ENCODE measurements at regions not wholly inside any gene's neighbourhood (a gene's known extent, or its start where the extent isn't known, plus 50 kb on each side); places are given as distances from the start of the nearest gene placed in this dataset.
A peak's percentile ranks its signal among the peaks of the same experiment; 100 is the strongest.

- H3K4me1 ChIP-seq = no peaks in the 10 kb centered on the region
- intact Hi-C loops (cut with DNase I) = no loop called here
- TF ChIP-seq CTCF (IDR thresholded peaks at IDR 0.05) = no peak
- H3K27ac ChIP-seq = no peak overlapping the region
- FAIRE-seq = no peak
- DNase-seq = no peak
- ATAC-seq = no peak
- H3K36me3 ChIP-seq = no peaks in the 10 kb centered on the region
- H3K9me3 ChIP-seq = no peaks in the 10 kb centered on the region
- H3K4me3 ChIP-seq = no peak overlapping the region
- no peaks in the 10 kb centered on the region for H3K27me3 ChIP-seq
- WGBS, 2 donors = 29 to 33% methylated on average over 6 of the region's 6 CpGs
Measured at GRCh38 chr10:27614776-27615175, 110.7 kb downstream of the RAB18 start.

GRCh38 chr10:27618036-27618615 lies 114.0 kb downstream of the RAB18 start:
- H3K27me3 ChIP-seq = no peaks in the 10 kb centered on the region
- no peaks in the 10 kb centered on the region for H3K4me1 ChIP-seq
- WGBS, 2 donors = 65 to 73% methylated on average over 6 of the region's 6 CpGs
- FAIRE-seq (no peak), ATAC-seq (no peak), DNase-seq (no peak)
- H3K9me3 ChIP-seq = no peaks in the 10 kb centered on the region
- no peak for TF ChIP-seq CTCF (IDR thresholded peaks at IDR 0.05)
- no peak overlapping the region for H3K4me3 ChIP-seq
- H3K36me3 ChIP-seq = no peaks in the 10 kb centered on the region
- H3K27ac ChIP-seq = no peak overlapping the region
- intact Hi-C loops (cut with DNase I) = no loop called here

GRCh38 chr10:27618906-27619305 lies 114.8 kb downstream of the RAB18 start:
- no peak overlapping the region for H3K4me3 ChIP-seq
- TF ChIP-seq CTCF (IDR thresholded peaks at IDR 0.05) = no peak
- DNase-seq = no peak
- no peaks in the 10 kb centered on the region for H3K27me3 ChIP-seq
- FAIRE-seq = no peak
- no peaks in the 10 kb centered on the region for H3K36me3 ChIP-seq
- no peak for ATAC-seq
- H3K4me1 ChIP-seq = no peaks in the 10 kb centered on the region
- intact Hi-C loops (cut with DNase I) = no loop called here
- WGBS, 2 donors = 69 to 82% methylated on average over 10 of the region's 10 CpGs
- H3K9me3 ChIP-seq = no peaks in the 10 kb centered on the region
- no peak overlapping the region for H3K27ac ChIP-seq

GRCh38 chr10:27619329-27619728 lies 115.2 kb downstream of the RAB18 start:
- intact Hi-C loops (cut with DNase I) = no loop called here
- no peak for DNase-seq
- Histone ChIP-seq H3K36me3 (no peaks in the 10 kb centered on the region), H3K9me3 (no peaks in the 10 kb centered on the region), H3K4me3 (no peak overlapping the region), H3K27ac (no peak overlapping the region), H3K27me3 (peaks cover 0 to 3% (median 0%) of the 10 kb centered on the region in 4 donors), H3K4me1 (no peaks in the 10 kb centered on the region)
- TF ChIP-seq CTCF (IDR thresholded peaks at IDR 0.05) = no peak
- 79 to 87% methylated on average over 4 of the region's 4 CpGs for WGBS, 2 donors
- FAIRE-seq = no peak
- ATAC-seq = no peak

GRCh38 chr10:27620430-27621397 lies 116.6 kb downstream of the RAB18 start:
- 50 to 54% methylated on average over 10 of the region's 10 CpGs for WGBS, 2 donors
- no peaks in the 10 kb centered on the region for H3K9me3 ChIP-seq
- peak in 2 of 4 donors; percentile 27 to 43 for ATAC-seq
- TF ChIP-seq CTCF (IDR thresholded peaks at IDR 0.05) = no peak
- no peak for FAIRE-seq
- H3K4me3 ChIP-seq = no peak overlapping the region
- DNase-seq = no peak
- H3K36me3 ChIP-seq = no peaks in the 10 kb centered on the region
- intact Hi-C loops (cut with DNase I) = no loop called here
- no peaks in the 10 kb centered on the region for H3K4me1 ChIP-seq
- H3K27ac ChIP-seq = no peak overlapping the region
- peaks cover 0 to 7% (median 0%) of the 10 kb centered on the region in 4 donors for H3K27me3 ChIP-seq

Data from pancreas (tissue), 10 donors.